Neural progenitor cell (in vitro differentiated cells): ENCODE measurements at regions not wholly inside any gene's neighbourhood (a gene's known extent, or its start where the extent isn't known, plus 50 kb on each side); places are given as distances from the start of the nearest gene placed in this dataset.

Source experiments
- EZH2phosphoT487 ChIP-seq: fragments of 200-600 bp; sonication (generic); IDR thresholded peaks from 2 replicates; pipeline ENCODE4 v1.6.1; 2017; ENCODE audit warnings: antibody characterized with exemption
- TF ChIP-seq, protein P1 (sequence below): fragments of 200-600 bp; sonication (generic); IDR thresholded peaks from 2 replicates; pipeline ENCODE4 v1.5.1; 2017; ENCODE audit warnings: antibody characterized with exemption, mild to moderate bottlenecking

DNA sequence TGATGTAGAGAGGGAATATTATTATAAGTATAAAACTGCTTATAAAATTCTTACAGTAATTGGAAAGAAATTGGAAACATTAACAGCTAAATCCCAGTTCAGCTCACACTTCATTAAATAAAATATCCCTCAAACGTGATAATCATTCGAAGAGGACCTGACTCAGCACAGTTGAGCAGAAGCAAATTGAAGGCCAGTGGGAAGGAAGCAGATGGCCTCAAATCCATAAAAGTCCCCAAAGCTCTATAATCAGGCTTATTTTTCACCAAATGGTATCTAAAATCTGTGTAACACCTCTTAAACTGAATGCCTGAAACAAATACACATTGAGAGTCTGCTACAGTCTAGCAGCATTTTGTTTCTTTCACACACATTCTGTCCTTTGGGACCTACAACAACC, 106.8 kb downstream of the TENT5C start:
- TF ChIP-seq, protein P1, sequence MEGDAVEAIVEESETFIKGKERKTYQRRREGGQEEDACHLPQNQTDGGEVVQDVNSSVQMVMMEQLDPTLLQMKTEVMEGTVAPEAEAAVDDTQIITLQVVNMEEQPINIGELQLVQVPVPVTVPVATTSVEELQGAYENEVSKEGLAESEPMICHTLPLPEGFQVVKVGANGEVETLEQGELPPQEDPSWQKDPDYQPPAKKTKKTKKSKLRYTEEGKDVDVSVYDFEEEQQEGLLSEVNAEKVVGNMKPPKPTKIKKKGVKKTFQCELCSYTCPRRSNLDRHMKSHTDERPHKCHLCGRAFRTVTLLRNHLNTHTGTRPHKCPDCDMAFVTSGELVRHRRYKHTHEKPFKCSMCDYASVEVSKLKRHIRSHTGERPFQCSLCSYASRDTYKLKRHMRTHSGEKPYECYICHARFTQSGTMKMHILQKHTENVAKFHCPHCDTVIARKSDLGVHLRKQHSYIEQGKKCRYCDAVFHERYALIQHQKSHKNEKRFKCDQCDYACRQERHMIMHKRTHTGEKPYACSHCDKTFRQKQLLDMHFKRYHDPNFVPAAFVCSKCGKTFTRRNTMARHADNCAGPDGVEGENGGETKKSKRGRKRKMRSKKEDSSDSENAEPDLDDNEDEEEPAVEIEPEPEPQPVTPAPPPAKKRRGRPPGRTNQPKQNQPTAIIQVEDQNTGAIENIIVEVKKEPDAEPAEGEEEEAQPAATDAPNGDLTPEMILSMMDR, result no peak
- TF ChIP-seq EZH2phosphoT487, result no peak
